ENCODE measurements at regions not wholly inside any gene's neighbourhood (a gene's known extent, or its start where the extent isn't known, plus 50 kb on each side); places are given as distances from the start of the nearest gene placed in this dataset.
A peak's percentile ranks its signal among the peaks of the same experiment; 100 is the strongest.

DNA sequence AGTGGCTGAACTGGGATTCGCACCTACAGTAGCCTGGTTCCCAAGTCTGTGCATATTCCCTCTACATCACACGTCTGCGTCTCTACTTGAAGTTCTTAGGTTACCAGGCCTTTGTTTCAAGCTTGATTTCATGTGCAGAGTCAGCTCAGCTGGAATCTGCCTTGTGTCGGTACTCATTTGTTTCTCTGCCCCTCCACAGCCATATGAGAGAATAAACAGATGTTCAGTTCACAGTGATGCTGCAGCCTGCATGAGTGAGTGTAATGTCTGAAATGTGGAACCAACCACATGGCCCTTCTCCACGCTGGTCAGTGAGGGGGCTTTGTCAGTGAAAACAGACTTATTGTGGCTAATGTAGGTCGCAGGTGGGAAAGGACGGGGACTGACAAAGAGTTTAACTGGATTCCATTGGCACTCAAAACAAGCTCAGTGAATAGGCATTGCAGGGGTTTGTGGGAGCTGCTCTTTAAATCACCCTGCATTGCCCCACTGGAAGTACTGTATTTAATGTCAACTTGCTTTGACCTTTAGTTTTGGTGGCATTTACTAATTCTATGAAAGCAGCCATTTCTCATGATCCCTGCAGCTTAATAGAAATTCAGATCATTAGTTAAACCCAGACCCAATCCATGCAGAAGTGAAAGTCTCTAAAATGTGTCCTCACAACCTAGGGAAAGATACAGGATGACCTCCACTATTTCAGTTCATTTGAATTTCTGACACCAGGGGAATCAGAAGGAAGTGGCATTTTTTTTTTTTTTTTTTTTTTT lies 136.4 kb upstream of the FAM78B start:
- Histone ChIP-seq H3K56ac (ENCODE audit: insufficient read length, low read depth, low read length) (no peak overlapping the region), H3K9me3 (ENCODE audit: control insufficient read depth, low read depth, low read length) (no peaks in the 10 kb centered on the region), H4K20me1 (ENCODE audit: control insufficient read depth, insufficient read depth, insufficient read length) (no peaks in the 10 kb centered on the region), H2BK12ac (ENCODE audit: insufficient read length, low read depth, low read length) (peak overlapping the region; percentile 30), H2BK20ac (ENCODE audit: low read depth, low read length, poor library complexity, severe bottlenecking) (no peak overlapping the region), H4K5ac (ENCODE audit: insufficient read length, low read depth, low read length) (no peak overlapping the region), H3K79me2 (ENCODE audit: insufficient read depth, low read length) (no peaks in the 10 kb centered on the region), H3K27me3 (ENCODE audit: insufficient read depth, low read length) (no peaks in the 10 kb centered on the region), H3K27ac (ENCODE audit: insufficient read length, low read depth, low read length) (no peak overlapping the region), H2BK15ac (ENCODE audit: low read depth, low read length) (no peak overlapping the region), H2BK120ac (ENCODE audit: low read depth, low read length, poor library complexity, severe bottlenecking) (no peak overlapping the region), H3K79me1 (ENCODE audit: insufficient read depth, low read depth, low read length, poor library complexity, severe bottlenecking) (no peaks in the 10 kb centered on the region), H2BK5ac (ENCODE audit: insufficient read length, low read length) (no peak overlapping the region), H3T11ph (ENCODE audit: low read length) (no peak overlapping the region), H4K91ac (ENCODE audit: insufficient read length, low read depth, low read length) (no peak overlapping the region), H2AK5ac (ENCODE audit: insufficient read length, low read length) (no peak overlapping the region), H3K23me2 (ENCODE audit: insufficient read length, low read depth, low read length, poor library complexity, severe bottlenecking) (no peaks in the 10 kb centered on the region), H3K18ac (ENCODE audit: insufficient read length, low read depth, low read length) (peak overlapping the region; percentile 31), H3K4me2 (ENCODE audit: insufficient read depth, insufficient read length, low read length) (peak overlapping the region; percentile 48), H3K4me1 (ENCODE audit: insufficient read depth, low read length) (peaks cover 6% of the 10 kb centered on the region; the same call in 1 of the 2 replicates), H3K14ac (ENCODE audit: insufficient read depth, low read length) (no peak overlapping the region), H4K8ac (replicated peaks; ENCODE audit: insufficient read length, low read depth, low read length) (no peak overlapping the region), H3K9ac (ENCODE audit: extremely low read depth, insufficient read length, low read length) (no peak overlapping the region), H3K23ac (ENCODE audit: insufficient read length, low read depth, low read length) (no peak overlapping the region), H3K4ac (ENCODE audit: low read depth, low read length) (no peak overlapping the region), H2AFZ (ENCODE audit: low read length) (peak overlapping the region; percentile 84)
- Mint-ChIP-seq H3K4me1 (peaks cover 24 to 27% of the 10 kb centered on the region in 2 experiments), H3K27ac (peak overlapping the region in 1 of 3 experiments; percentile 97; a peak in 2 of 7 replicates), H3K9me3 (peaks cover 0 to 2% of the 10 kb centered on the region in 2 experiments; a peak in 1 of 5 replicates), H3K36me3 (ENCODE audit: insufficient read depth in 1 of 3, low read depth in 3 of 3) (no peaks in the 10 kb centered on the region), H3K4me3 (no peak overlapping the region), H3K27me3 (ENCODE audit: low read depth) (peaks cover 1% of the 10 kb centered on the region)
- no CpG with 5 or more reads among the region's 7 CpGs for WGBS (ENCODE audit: extremely low coverage, insufficient read length, low lambda C conversion rate)
- TF ChIP-seq, protein P1, sequence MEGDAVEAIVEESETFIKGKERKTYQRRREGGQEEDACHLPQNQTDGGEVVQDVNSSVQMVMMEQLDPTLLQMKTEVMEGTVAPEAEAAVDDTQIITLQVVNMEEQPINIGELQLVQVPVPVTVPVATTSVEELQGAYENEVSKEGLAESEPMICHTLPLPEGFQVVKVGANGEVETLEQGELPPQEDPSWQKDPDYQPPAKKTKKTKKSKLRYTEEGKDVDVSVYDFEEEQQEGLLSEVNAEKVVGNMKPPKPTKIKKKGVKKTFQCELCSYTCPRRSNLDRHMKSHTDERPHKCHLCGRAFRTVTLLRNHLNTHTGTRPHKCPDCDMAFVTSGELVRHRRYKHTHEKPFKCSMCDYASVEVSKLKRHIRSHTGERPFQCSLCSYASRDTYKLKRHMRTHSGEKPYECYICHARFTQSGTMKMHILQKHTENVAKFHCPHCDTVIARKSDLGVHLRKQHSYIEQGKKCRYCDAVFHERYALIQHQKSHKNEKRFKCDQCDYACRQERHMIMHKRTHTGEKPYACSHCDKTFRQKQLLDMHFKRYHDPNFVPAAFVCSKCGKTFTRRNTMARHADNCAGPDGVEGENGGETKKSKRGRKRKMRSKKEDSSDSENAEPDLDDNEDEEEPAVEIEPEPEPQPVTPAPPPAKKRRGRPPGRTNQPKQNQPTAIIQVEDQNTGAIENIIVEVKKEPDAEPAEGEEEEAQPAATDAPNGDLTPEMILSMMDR (conservative IDR thresholded peaks at IDR 0.05), result no peak
- no peak for DNase-seq

All from H9 (cell line).